OCI-LY1 (cell line): ENCODE measurements at regions not wholly inside any gene's neighbourhood (a gene's known extent, or its start where the extent isn't known, plus 50 kb on each side); places are given as distances from the start of the nearest gene placed in this dataset.

ENCODE experiments used
- CTCF ChIP-seq: fragments of 200-600 bp; sonication (generic), shearing (Covaris generic); IDR thresholded peaks from 2 replicates; pipeline ENCODE4 v1.5.1; 2017; ENCODE audit warnings: mild to moderate bottlenecking, antibody characterized with exemption, low read length, moderate library complexity, mixed read lengths
- EZH2 ChIP-seq: fragments of 200-600 bp; sonication (generic), shearing (Covaris generic); IDR thresholded peaks from 2 replicates; pipeline ENCODE4 v1.8.0; 2017; ENCODE audit warnings: borderline replicate concordance, mixed run types, mild to moderate bottlenecking, antibody characterized with exemption, low read length, moderate library complexity, mixed read lengths

- TF ChIP-seq EZH2 (no peak), CTCF (no peak)
Observed at GRCh38 chr3:152209776-152210175, 59.0 kb upstream of the MBNL1 start.
